ENCODE measurements at regions not wholly inside any gene's neighbourhood (a gene's known extent, or its start where the extent isn't known, plus 50 kb on each side); places are given as distances from the start of the nearest gene placed in this dataset.

DNA sequence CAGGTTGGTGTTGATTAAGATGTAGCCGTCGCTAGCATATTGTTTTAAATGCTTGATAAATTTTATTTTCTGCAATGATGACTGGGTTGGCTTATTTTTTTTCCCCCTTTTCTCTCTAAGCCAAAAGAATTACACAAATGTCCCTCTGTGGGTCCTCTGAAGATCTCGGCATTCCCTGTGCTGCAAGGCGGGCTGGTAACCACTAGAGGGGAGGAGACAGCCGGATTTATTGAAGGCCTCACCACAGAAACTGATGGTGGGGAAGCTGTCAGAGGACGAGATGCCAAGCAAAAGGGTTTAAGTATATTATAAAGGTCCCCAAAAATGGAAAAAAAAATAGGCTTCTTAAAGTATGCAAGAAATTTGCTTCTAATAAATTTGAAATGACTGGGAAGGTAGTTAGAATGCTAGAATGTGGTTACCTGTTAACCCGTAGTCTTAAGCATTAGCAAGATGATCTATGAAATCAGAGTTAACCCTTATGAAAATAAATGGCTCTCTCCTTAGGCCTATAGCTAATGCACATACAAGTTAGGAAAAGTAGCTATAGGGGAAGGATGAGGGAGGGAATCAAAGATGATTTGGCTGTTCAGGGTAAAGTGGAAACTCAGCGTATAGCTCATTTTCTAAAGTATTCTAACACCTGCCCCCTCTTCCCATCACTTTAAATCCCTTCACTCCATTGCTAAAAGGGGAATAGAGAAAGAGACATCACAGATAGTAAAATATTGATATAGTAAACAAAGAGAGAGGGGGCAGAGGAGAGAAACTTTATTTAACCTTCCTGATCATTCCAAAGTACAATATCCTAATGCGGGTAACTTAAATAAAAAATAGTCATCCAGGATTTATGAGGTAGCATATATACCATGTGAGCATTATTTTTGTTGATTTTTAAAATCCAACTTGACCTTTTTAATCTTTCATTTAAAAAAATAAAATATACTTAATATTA, 894.5 kb upstream of the POU3F3 start:
- DNase-seq (ENCODE audit: low spot score) = peak; percentile 79

DNA sequence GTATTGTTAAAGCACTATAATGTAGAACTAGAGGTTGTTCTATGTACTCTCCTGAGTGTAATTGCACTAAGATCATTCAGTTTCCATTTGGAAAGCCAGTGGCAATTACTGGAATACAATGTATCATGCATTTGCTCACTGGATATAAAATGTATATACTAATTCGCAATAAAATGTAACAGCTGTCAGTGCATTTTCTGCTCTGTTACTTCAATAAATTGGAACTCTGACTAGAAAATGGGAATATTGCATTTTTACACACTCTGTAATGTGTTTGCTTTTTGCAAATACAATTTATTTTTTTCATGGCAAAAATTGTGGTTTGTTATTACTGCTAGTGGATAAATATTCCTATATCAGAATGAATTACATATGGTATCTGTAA, 893.8 kb upstream of the POU3F3 start:
- no peak for DNase-seq (ENCODE audit: low spot score)

DNA sequence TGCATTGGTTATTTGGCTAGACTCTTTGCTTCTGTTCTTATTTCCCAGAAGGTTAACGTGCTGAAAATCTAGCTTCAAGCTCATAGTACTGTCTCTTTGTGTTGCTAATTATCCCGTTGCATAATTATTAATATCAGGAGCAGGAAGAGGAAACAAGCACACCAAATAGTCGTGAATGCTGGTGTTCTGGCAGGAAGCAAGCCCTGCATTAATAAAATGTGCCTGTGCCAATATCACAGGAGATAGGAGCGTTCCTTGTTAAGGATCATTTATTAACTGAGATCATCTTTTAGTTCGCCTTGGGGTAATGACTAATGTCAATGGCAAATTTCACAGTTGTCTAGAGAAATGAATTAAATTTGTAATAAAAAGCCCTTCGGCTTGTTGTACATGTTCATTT, 893.0 kb upstream of the POU3F3 start:
- no peak for DNase-seq (ENCODE audit: low spot score)

DNA sequence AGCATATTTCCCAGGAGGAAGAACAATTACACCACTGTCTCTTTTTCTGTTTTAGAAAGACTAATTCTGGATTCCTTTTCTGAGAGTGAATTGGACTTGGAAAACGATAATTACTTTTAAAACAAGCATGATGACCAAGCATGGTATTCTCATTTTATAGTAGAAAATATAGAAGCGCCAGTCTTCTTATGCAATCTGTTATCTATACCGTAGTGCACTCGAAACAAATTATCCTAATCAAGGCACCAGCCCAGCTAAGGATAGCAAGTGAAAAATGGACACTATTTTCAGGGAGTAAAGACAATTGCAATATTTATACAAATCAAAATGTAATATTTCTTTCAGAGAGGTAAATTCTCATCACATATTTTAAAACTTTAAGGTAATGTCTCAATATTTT, 892.1 kb upstream of the POU3F3 start:
- no peak for DNase-seq (ENCODE audit: low spot score)

DNA sequence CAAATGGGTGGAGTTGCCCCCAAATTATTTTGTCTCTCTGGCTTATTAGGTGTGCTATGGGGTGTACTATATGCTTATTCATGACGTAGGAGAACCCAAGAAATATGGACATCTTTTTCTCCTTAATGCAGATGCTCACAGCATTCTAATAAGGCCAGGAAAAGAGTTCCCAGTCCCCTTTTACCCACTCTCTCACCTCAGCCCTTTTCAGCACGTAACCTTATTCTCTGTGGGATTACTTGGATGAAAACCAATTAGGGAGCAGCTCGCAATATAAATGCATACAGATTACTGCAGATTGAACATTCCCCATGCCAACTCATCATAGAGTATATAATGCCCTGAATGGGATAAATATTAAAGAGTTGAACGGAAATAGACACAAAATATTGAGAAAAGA, 891.2 kb upstream of the POU3F3 start:
- no peak for DNase-seq (ENCODE audit: low spot score)

DNA sequence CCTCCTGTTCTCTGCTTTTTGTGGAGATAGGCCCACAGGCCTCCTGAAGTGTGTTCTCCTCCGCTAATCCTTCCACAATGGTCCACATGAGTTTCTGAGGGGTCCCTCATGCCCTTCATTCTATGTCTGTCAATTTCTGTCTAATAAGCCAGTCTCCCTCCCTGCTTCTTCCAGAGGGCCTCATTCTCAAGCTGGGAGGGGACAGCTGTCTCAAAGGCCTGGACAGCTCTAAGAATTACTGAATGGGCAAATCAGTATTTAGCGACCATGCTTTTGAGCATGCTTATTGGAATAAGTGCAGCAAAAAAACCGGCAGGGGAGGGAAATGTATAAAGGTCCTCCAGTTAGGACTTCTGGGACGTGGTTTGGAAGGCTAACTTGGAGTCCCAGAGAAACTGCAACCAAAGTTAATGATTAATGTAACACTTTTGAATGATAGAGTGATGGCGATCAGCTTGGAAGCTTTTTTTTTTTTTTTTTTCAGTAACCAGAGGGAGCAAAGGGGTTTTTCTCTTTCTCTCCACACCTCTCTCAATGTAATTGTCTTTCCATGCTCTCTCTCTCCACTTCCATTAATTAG, 890.7 kb upstream of the POU3F3 start:
- DNase-seq (ENCODE audit: low spot score) = no peak

DNA sequence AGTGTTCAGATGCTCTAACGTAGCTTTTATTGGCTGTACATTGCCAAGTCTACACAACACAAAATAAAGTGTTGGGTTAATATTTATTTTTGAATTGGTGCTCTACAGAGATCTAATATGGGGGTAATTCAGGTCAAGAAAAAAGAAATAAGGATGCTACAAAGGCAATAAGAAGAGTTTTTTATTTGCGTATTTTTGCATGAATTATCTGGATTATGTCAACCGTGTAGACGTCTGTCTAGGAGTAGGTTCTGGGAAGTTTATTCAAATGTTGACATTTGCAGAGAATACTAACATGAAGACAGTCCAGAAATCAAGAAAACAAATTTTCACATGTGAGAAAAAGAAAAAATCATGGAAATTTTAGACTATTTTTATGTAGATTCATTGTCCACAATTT, 876.7 kb upstream of the POU3F3 start:
- no peak for DNase-seq (ENCODE audit: low spot score)

DNA sequence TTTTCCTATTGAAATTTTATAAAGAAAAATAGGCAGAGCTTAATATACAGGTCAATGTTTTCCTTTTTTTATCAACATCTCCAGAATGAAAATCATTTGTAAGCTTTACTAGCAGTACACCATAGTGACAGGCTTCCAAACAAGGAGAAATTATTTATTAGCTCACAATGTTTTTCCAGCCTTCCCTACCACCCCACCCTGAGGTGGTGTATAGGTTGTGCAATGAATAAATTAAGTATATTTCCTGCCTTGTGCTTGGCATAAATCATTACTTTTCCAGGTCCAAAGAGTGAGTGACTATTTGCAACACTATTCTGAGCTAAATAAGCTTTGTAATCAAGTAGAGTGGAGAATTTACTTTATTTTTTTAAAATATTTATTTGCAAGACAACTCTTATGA, 876.2 kb upstream of the POU3F3 start:
- no peak for DNase-seq (ENCODE audit: low spot score)

DNA sequence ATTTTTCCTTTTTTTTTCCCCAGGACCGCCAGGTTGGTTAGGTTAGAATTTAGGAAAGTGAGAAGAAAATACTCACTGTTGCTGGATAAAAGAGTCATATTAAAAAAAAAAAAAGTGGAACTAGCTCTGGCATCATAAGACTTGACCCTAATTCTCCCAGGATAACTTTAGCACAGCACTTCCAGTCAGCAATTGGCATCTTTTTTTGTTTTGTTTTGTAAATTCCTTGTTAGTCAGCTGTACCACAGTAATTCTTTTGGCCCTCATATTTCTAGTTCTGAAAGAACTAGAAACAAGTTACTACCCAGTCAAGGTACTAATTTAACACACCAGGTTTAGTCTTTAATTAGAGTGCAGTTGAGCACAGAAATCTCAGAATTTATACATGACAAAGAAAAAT, 873.5 kb upstream of the POU3F3 start:
- DNase-seq (ENCODE audit: low spot score) = no peak

DNA sequence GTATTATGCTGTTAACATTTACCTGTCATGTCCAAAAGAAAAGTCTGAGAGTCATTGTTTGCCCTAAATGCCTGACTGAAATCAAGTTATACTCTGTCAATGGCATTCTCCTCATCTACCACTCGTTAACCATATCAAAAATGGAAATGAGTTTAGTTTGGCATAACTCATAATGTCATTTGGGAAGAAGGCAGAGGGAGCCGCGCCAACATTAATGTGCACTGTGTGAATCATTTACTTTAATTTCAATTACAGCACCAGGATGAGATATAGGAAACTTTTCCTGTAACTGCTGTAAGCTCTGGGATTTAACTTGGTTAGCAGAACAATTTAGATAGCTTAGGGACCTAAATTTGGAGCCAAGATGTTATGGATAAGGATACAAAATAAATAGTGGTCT, 871.2 kb upstream of the POU3F3 start:
- no peak for DNase-seq (ENCODE audit: low spot score)

DNA sequence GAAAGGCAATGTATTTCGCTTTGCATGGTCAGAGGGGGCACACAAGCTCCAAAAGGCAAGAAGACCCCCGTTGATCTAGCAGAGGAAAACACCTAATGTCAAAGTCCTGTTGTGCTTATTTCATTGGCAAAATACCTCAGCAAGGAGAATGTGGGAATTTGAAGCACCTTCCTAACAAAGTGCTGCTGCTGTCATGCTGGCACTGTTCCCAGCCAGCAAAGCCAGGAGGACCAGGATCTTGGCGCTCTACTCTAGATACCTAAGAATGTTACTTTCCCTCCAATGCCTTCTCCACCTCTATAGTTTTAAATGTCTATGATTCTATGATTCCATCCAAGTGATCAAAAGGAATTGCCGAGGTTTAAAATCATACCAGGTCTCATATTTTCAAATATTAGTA, 867.9 kb upstream of the POU3F3 start:
- no peak for DNase-seq (ENCODE audit: low spot score)

DNA sequence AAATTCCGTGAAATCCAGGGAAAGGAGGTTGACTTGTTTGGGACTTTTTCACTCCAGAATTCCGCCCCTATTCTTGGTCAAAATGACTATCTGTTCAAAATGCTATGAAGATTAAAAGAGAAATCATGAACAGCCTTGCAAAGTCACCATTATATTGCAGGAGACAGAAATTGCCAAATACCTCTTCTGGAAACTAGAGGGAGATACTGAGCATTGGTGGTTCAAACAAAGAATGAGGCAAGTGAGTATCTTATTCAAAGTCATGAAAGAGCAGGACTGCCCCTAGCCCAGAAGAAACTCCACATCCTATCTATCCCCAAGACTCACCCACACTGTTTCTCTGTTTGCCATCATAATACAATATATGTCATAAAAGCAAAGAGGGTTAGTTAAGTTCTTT, 862.3 kb upstream of the POU3F3 start:
- no peak for DNase-seq (ENCODE audit: low spot score)

DNA sequence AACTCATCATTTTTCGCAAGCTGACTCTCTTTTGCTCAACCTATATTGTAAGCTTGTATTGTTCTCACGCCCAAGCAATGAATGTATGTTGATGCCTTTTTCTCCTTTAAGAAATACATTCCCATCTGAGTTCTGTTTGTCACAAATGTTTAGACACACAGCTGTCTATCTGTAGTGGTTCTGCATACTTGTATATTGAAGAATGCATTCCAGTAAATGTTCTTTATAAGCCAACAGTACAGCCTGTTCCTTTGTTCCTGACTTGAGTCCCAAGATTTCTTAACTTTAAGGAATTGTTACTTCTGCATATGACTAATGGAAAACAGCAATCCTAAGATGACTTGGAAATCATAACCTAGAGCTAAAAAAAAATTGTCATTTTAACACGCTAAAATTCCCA, 849.1 kb upstream of the POU3F3 start:
- no peak for DNase-seq (ENCODE audit: low spot score)

DNA sequence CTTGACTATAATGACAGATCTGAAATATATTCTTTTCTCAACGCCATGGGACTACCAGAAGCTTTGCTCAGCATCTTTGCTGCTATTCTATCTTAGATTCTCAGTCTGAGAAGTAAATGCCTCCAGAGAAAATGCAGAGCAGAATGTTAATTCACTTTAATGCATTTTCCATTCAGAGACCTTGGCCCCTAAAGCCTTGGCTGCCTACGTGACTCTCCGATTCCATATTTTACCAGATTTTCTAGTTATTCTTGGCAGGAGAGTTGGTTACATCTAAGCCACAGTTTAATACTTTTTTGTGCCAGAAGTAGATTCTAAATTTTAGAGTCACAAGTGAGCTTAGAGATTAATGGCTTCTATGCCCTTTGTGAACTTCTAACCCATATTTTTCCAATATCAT, 837.1 kb upstream of the POU3F3 start:
- DNase-seq (ENCODE audit: low spot score) = no peak

DNA sequence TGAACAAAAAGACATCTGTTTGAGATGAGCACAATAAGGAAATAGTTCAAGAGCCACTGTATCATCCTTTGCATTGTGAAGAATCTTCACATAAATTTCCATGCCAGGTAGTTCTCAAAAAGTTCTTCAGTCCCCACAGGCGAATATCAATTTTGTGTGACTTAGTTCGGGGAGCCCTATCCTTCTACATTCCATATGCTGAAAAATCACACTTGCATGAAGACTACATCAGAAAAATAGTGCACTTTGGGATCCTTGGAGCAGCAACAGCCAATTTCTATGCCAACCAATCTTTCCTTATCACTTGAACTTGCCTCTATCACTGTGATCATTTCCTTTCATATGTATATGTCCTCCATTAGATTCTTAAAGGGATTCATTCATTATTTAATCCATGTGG, 830.6 kb upstream of the POU3F3 start:
- no peak for DNase-seq (ENCODE audit: low spot score)

DNA sequence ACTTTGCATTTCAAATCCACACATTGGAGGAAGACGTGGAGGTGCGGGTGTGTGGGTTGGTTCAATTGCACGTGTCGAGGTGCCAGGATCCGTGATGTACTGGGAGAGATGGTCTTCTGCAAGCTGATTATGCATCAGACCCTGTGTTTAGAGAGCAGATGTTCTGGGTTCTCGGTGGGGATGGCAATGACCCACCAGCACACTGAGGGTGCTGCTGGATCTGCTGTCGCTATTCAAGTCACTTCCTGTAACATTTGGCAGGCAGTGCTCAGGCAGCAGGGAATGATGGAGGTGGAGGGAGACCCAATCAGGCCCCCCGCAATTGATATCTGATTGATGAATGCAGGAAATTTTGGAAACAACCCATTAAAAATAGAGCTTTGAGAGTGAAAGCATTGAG, 830.1 kb upstream of the POU3F3 start:
- no peak for DNase-seq (ENCODE audit: low spot score)

DNA sequence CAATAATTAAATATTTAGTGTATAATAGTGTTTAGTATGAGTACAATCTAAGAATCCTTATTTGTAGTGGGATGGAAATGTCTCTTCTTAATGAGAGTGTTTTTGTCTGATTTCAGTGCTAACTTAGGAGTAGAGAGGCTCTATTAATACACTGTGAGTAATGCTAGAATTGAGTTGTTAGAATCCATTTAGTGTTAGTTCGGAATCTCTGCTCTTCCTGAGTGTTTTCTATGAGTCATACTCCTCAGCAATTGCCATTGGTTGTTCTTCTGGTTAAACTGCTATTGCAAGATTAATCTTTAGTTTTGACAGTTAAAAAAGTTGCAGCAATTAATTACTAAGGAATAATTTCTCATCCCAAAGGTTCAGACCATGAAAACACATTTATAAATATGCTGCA, 828.6 kb upstream of the POU3F3 start:
- DNase-seq (ENCODE audit: low spot score) = no peak

DNA sequence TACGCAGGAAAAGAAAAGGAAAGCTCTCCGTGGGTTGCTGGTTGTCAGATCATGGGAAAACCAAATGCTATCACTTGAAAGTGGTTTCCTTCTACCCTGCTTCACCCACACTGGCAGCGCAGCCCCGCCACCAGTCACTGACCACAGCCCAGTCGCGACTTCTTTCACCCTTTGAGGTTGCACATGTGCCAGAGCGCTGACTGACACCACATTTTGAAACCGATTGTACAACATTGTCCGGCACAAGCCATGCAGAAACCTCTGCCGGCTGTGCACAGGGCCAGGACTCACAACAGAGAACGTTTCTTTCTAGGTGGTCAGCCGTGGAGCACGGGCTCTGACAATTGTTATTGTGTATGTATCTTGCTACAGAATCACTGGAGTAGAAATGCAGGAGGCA, 827.2 kb upstream of the POU3F3 start:
- no peak for DNase-seq (ENCODE audit: low spot score)

DNA sequence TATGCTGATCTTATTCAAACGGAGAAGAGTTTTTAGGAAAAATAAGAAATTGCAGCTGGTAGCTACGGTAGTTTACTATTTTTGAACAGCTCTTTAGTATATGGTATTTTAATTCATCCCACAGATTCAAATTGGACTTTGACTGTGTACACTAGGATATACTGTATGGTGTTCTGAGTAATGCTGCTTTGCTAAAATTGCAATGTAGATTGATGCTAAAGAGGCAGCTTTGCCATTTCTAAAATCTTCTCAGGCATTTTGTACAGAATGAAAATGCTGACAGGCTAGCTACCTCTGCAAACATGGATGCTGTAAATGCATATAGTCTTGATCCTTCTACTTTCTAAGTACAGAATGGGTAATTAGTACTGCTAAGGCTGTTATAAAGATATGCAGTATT, 826.6 kb upstream of the POU3F3 start:
- DNase-seq (ENCODE audit: low spot score) = no peak

DNA sequence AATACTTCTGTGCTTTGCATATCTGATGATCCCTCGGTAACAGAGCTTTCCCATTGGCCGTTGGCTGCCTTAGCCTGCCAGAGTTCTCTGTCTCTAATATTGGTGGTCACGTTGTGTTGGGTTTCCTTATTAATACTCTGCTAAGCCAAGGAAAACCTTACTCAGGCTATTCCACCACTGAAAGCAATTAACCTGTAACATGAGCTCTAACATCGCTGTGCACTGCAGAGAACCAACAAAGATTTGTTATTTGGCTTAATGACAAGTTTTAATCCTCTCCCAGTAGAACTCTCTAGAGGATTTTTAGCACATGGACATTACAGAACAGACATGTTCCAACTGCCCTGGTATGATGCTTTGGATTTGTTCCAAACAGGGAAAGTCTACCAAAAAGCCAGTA, 825.9 kb upstream of the POU3F3 start:
- DNase-seq (ENCODE audit: low spot score) = no peak

DNA sequence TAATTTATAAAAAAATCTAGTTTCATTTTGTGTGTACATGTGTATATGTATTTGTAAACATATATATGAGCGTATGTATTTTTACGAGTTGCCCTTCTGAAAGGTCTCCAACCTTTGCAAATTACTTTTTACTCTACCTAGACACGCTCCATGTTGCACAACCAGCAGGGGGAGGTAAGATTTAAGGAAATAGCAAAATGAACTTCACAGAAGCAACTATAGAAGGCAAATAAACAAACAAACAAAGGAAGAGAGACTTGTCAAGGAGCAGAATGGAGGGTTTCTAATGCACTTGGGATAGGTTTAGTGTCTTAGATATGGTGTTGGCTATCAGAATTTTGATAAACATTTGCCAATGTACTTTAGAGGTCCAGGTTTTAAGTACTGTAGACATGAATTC, 820.5 kb upstream of the POU3F3 start:
- DNase-seq (ENCODE audit: low spot score) = no peak

DNA sequence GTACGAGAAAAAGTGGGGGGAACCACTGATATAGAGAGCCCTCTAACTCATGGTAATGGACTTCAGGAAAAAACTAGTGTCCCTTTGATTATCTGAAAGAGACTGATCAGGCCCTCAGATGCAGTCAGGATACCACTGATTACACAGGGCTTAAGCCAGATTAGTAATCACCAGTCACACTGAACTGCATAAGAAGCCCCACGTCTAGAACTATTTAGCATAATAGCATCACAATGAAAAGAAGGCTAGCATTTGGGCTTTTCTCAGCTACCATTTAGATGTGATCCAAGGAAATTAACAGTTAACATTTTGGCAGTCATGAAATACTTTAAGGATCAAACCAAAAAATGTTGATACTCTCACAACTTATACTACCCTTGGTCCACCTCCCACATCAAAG, 813.1 kb upstream of the POU3F3 start:
- DNase-seq (ENCODE audit: low spot score) = no peak

DNA sequence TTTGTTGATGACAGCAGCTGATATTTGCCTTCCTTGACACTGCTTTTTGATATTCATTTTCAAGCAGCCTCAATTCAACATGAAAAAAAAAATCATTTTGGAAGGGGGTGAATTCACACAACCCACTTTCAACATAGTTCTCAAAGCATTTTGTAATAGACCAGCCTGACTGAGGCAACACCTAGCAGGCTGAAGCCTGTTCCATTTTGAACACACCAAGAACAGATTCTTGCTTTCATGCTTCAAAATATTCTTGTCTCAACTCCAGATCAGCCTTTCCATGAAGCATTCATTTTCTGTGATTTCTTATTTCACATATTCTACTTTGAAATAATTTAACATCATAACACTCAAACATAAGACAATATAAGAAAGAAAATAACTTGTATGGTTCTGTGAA, 812.6 kb upstream of the POU3F3 start:
- no peak for DNase-seq (ENCODE audit: low spot score)

DNA sequence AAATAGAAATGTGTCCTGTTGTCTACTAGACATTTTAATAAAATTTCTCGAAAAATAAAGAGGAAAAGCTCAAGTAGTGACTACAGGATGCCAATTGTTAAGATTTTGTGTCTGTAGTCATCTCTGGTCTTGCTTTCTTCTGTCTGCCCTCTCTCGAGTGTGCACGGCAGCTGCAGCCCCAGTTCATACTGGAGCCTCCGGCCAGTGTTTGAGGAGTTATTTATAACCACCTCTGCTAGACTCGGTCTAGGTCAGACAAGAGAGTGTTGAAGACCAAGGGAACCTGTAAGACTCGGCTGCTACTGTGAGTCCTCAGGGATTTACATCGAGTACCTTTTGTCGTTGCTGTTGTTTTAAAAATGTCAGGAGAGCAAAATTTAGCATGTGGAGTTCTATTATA, 810.1 kb upstream of the POU3F3 start:
- DNase-seq (ENCODE audit: low spot score) = peak; percentile 16

Data from putamen (tissue), 1 donor.